SK-N-SH treated with all-trans-retinoic acid at 6 μM for 48 hours (cell line): ENCODE measurements at regions not wholly inside any gene's neighbourhood (a gene's known extent, or its start where the extent isn't known, plus 50 kb on each side); places are given as distances from the start of the nearest gene placed in this dataset.

Experiments
- GLIS3 ChIP-seq: fragments of 250-450 bp; sonication (Bioruptor Pico); IDR thresholded peaks from 2 replicates; pipeline ENCODE4 v1.5.0; 2020; ENCODE audit warnings: mild to moderate bottlenecking, moderate library complexity
- ISL1 ChIP-seq: fragments of 250-450 bp; sonication (Bioruptor Pico); IDR thresholded peaks from 2 replicates; pipeline ENCODE4 v2.1.2; 2022; ENCODE audit warnings: mild to moderate bottlenecking, moderate library complexity
- ZFP3 ChIP-seq: fragments of 250-450 bp; sonication (Bioruptor Pico); IDR thresholded peaks from 2 replicates; pipeline ENCODE4 v1.5.0; 2020; ENCODE audit warnings: mild to moderate bottlenecking, moderate library complexity
- TF ChIP-seq, protein P1 (sequence below): fragments of 250-450 bp; sonication (Bioruptor Pico); IDR thresholded peaks from 2 replicates; pipeline ENCODE4 v1.8.0; 2021; ENCODE audit warnings: low read depth, mild to moderate bottlenecking, moderate library complexity, borderline replicate concordance

GRCh38 chr1:80363689-80364475, 1357.4 kb upstream of the ADGRL4 start:
- TF ChIP-seq ZFP3 (CRISPR knock-in tag), result no peak
- TF ChIP-seq, protein P1, sequence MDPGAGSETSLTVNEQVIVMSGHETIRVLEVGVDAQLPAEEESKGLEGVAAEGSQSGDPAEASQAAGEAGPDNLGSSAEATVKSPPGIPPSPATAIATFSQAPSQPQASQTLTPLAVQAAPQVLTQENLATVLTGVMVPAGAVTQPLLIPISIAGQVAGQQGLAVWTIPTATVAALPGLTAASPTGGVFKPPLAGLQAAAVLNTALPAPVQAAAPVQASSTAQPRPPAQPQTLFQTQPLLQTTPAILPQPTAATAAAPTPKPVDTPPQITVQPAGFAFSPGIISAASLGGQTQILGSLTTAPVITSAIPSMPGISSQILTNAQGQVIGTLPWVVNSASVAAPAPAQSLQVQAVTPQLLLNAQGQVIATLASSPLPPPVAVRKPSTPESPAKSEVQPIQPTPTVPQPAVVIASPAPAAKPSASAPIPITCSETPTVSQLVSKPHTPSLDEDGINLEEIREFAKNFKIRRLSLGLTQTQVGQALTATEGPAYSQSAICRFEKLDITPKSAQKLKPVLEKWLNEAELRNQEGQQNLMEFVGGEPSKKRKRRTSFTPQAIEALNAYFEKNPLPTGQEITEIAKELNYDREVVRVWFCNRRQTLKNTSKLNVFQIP (CRISPR knock-in tag), result no peak
- TF ChIP-seq GLIS3, result no peak
- TF ChIP-seq ISL1, result no peak
